ENCODE measurements at regions not wholly inside any gene's neighbourhood (a gene's known extent, or its start where the extent isn't known, plus 50 kb on each side); places are given as distances from the start of the nearest gene placed in this dataset.

DNA sequence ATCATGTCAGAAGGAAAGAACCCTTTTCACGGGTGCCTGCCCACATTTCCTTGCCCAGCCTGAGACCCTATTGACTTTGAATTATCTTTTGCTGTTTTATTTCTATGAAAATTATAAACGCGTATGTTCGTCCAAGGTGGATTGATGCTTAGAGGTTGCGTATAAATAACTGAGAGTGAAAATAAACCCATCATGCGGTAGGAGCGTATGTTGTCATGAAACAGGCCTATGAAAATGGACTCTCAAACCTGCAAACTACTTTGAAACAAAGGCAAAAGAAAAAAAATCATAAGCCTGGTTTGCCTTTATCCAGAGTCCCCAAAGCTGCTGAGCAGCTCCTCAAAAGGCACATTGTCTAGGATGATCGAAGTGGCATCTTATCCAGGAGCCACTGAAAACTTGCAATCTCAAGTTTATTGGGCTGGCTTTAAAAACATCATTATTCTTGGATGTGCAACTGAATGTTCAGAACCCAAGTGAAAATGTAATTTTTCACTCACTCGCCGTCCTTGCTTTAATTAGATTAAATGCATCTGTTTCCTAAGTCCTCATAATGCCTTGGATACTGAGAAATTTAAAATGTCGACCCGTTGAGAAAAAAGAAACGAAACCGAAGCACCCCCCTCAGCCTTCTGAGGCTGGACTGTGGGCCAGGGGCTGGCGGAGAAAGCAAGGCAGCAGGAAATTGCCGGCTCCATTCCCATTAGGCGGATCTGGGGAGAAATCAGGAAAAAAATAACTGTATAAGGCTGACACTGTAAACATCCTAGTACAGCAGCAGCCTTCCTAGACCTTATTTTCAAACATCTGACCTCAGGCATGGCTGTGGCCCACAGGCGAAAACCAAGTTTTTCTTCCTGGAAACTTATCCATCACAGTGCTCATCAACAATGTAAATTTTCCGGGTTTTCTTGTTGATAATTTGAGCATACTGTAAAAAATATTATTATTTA, 82.9 kb upstream of the PPARA start:
- no peak for DNase-seq

DNA sequence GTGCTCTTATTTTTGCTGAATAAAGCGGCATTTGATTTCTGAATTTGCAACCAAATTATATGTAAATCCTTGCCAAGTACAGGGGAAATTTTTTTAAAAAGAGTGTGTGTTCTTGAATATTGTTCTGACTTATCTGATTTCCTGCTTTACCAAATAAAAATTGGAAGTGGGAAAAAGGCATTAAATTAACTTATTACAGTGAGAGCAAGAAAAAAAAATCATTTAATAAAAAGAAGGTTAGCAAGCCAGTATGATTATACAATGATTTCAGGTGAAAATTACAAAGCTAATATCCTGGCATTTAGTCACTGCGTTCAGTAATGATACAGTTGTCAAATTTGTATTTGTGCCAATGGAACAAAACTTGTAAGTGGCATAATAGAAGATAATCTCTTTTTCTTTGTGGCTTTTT, 82.1 kb upstream of the PPARA start:
- no peak for DNase-seq

DNA sequence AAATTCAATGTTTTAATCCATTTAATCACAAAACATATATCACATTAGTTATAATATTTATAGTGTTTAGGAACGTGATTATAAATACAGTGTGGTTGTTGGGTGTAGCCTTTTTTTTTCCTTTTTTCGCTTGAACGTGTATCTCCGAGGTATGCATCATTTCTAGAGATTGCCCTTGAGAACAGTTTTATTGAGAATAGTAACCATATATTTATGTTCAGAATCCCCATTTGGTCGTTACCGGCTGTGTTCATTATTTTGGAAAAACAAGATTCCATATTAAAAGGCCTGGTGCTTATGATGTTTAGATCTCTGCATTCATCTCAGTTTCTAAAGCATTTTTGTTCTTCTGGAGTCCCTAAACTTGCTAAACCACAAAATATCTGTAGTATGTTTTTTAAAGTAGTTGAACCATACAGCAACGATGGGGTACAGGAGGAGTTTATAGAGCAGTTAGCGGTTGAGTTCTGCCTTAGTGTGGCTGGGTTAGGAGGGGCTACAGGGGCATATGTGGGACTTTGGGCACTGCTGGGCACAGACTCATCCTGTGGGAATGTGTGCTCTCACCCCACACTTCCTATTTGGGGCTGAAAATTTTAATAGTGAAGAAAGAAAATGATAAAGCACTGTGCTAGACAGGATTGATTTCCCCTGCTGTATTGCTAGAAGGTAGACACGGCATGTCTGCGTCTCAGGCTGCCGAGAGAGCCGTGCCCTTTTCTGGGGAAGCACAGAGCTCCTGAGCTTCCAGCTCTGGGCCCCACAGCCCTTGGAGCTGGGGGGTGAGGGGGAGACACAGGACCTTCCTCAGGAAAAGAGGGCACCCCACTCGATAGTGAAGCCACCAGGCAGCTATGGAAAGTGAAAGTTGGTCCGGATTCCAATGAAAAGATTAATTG, 81.5 kb upstream of the PPARA start:
- DNase-seq, result no peak

DNA sequence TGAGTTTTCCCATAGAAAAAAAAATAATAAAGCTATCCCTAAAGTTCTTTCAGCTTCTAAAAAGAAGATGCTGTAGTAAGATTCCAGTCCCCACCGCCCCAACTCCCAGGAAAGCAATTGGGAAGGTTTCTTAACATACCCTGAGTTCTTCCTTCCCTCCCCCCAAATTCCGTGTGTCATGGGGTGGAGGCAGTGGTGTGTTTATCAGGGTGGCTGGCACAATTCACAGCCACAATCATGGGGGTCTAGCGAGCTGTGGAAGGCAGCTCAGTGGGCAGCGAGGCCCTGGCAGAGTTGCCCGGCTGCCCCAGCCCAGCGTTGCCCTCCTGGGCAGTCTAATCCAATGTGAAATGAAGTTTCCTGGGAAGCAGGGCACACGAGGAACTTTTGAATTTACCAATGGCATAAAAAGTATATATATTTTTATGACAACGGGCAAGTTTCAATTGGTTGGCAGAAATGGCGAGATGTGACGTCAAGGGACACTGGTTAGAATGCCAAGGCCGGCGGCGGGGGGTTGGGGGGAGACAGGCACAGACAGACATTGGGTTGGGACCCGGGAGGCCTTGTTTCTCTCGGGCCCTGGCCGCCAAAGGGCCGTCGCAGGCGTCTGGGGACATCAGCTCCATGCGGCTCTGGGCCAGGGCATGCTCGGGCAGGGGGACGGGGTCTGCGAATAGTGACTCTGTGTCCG, 80.7 kb upstream of the PPARA start:
- DNase-seq, result peak; percentile 94 to 95

DNA sequence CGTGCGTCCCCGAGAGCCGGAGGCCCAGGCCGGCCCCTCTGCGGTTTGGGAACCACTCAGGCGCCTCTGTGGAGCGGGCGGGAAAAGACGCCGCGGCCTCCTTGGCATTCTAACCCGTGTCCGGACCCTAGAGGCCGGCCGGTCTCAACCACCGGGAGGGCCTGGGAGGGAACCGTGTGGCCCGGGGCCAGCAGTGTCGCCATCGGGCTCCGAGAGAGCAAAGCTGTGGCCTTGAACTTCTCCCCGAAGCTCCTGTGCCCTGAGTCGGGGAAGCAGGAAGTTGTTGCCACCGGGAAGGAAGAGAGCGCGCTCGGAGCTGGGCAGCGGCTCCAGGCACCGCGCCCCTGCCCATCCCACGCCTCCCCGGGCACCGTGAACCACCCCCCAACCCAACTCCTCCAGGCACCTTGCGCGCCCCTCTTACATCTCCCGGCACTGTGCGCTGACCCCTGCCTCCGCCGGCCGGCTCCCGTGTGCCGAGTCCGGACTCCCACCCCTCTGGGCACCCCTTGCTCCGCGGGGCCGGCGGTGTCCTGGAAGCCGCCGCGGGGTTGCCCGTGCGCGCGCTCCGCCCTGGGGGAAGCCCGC, 80.0 kb upstream of the PPARA start:
- DNase-seq, result no peak

DNA sequence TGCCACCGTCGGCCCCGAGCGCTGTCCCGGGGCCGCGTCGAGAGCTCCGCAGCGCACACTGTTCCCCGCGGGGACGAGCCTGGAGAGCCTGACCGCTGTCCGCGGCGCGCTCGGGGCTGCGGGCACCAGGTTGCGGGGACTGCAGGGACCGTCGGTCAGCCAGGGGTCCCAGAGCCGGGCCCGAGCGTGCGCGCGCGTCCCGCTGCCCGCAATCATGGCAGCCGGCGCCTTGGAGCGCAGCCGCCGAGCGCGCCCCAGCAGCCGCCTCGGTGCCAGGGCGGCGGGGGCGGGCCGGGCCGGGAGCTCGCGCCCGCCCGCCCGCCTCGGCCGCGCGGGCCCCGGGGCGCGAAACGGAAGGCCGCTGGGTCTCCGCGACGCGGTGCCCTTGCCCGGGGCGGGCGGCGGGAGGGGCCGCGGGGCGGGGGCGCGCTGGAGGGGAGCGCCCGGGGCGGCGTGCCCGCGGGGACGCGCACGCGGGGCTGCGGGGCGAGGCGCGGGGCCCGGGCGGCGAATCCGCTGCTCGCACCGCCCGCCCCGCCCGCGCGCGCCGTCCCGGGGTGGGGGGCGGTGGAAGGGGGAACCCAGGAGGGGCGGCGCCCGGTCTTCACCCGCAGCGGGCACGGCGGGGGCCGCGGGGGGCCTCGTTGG, 79.4 kb upstream of the PPARA start:
- peak in 1 of 2 experiments; percentile 93 for DNase-seq

DNA sequence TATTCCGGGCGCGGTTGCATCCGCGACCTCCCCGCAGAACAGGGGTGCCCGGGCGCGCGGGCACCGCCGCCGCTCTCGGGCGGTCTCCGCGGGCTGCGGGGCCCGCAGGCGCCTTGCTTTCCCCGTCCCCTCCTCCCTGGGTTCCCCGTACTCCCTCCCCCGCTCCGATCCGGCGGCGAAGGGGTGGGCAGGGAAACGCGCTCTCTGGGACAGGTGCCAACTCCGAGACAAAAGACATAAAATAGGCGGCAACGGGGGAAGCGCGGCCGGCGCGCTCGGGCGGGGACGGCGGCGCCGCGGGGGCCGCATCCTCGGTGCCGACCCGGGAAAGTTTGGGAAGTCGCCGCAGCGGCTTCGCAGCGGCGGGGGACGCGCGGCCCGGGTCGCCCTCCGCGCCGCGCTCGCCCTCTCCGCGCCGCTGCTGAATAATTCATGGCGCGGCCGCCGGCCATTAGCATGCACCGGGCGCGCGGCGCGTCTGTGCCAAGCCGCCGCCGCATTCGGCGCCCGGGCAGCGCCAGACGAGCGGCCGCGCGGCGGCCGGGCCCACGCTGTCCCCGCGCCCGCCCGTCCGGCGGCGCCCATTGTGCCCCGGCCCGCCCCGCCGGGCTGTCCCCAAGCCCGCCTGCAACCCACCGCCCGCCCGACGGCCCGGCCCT, 78.7 kb upstream of the PPARA start:
- peak; percentile 88 to 94 for DNase-seq

DNA sequence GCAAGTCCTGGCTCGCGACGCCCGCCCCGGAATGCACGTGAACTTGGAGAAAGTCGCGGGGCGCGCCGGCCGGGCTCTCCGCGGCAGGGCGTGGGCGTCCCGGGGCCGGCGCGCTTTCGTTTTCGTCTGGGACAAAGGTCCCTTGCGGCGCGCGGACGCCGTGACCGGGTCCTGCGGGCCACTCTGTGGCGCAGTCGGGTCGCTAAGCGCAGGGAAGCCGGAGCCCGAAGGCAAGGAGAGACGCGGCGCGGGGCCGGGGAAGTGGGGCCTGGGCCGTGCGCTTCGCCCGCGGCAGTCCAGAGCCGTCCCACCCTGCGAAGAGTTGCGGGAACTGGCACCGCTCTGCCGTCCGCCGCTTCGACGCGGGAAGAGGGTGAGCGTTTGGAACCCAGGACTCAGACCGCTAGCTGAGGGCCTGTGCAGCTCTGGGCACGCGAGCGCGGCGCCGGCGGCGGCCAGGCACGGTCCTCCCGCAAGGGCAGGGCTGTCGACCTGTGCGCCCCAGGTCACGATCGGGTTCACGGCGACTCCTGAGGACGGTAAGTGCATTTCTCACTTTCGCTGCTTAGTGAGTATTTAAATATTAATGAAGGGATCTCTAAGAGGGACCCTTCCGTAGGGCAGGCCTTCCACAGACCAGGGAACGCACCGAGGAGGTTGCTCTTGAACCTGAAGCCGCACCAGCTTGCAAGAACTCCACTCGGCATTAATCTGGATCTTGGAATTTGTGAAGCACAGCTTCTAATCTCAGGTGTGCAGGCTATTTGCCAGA, 78.0 kb upstream of the PPARA start:
- DNase-seq, result no peak

DNA sequence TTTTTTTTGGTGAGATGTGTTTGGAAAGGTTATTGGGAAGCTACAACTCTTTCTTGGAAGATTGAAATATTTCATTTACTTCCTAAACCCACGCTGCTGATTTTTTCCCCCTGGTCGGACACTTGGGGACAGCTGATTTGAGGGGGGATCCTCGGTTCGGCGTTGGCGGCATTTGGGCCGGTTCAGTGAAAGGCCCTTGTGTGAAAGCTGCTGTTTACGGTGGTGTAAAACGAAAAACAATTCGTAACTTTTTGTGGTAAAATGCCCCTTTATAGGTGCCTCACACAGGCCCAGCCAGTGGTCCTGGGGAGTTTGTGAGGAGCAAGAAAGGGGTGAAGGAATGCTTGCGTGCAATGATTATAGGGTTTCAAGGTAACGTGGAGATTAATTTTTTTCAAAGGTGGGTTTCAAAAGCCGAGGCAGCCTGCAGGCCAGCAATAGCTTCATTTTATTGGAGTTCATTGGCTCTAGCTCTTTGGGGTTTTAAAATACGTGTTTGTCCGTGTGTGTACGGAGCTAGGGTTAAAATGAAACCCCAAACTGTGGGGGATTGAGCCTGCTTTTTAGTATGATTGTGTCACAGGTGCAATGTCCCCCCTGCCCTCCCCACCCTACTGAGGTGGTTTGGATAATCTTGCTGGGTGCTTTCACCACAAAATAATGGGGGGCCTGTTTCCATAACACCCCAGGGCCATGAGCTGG, 77.2 kb upstream of the PPARA start:
- no peak for DNase-seq

DNA sequence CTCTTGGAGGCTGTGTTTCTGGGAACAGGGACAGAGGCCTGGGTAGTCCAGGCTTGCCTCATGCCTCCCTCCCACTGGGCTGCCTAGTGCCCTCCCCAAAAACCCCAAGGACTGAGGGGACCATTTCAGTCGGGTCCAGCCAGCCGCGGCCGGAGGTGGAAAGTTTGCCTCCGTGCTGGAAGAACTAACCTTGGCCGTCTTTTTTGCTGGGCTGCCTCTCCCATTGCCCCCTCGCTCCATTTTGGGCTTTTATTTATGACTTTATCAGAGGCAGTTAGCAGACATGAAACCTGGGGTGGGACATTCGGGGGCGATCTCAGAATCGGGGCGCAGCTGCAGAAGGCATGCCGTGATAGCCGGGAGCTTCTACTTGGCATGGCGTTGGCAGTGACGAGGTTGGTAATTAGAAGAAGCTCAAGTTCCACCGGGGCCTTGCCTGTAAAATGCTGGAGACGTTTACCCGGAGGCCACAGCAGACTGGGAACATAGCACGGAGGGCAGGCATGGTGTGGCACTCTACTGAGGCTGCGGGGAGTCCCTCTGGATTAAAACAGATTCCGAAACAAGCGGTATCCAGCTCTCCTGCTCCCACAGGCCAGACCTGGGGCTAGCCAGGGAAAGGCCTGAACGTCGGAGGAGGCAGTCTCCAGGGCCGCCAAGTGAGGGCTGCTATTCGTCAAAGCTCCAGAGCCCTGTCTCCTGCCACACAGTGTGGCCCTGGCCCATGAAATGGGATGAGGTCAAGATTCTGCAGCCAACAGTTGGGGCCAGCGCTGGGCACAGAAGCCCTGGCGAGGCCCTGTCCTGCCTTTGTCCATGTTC, 76.4 kb upstream of the PPARA start:
- no peak for DNase-seq

DNA sequence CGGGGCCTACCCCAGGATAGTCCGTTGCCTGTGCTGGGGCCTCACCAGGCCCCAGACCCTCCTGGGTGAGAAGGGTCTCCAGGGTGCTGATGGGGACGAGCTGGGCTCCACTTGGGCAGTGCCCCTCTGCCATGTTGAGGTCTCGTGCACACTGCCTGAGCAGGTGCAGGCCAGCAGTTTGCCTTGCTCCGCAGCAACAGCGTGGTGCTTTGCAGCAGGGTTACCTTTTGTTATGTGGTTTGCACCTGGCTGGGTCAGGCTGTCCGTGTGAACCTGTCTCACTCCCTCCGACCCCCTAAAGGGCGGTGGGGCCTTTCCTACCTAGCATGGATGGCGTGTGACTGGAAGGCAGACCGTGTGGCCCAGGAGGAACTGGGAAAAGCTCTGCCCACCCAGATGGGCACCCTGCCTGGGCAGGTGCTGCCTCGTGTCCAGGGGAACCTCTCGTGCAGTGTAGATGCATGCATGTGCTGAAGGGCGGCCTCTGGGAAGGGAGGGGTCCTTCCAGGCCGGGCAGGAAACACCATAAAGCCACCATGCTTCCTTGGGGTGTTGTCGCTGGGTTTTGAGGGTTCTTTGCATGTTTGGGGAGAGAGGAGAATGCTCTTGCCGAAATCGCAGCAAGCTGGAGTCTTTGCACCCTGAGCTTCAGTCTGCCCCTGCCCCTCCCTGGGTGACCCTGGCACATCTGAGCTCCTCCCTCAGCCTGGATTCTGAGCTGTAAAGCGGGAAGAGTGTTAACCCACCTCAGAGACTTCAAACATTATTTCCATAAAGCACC, 75.4 kb upstream of the PPARA start:
- DNase-seq, result no peak

DNA sequence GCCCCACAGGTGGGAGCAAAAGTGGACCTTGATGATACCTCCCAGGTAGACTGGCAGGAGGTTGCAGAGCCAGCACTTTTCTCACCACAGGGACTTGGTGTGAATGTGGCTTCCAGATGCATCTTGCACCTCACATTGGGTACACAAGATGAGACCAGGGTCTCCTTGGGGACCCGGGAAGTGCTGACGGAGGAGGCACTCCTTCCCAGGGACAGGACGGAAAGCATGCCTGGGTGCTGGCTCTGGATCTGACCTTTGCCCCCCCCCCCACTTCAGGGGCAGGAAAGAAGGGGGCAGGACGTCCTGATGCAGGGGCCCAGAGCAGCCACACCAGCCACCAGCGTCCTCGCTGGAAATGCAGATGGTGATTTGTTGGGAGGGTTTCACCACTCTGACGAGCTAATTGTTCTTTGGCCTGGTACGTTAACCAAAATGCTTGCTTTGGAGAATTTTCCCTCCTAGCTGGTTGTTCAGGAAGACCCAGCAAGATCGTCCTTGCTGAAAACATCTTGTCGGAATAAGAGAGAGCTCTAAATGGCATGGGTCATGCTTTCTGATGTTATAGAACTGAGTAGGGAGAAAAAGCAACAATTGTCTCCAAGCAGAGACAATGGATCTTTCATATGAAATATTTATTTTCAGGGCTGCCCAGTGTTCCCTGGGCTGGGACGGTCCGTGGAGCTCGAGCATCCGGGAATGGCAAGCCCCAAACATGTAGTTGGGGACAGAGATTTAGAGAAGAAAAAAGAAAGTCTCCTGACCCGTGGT, 74.4 kb upstream of the PPARA start:
- no peak for DNase-seq

DNA sequence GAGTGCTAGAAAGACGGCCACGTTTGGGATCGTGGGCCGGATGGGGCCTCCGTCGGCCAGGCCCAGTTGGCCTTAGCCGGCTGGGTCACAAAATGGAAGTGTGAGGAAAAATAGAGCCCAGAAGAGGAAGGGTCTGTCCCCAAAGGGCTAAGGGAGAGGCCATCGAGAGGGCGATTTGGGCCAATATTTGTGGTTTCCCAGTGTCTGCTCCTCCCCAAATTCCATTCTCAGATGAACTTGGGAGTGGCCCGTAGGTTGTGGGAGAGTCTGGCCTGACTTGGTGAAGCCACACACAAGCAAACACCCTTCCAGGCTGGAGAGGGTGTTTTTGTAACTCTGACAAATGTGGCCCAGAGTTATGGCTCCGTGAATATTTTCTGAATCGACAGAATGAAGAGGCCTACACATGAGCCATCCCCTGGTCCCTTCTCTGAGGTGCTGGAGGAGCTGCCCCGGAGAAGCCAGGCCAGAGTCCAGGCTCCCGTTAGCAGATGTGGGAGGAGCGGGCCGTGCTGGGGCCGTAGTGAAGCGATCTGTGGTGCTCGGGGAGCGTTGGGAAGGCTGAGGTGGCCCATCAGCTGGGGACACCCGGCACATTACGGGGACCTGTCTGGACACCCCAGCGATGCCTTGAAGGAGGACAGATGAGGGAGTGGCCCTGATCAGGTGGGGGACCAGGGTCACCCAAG, 73.5 kb upstream of the PPARA start:
- no peak for DNase-seq

DNA sequence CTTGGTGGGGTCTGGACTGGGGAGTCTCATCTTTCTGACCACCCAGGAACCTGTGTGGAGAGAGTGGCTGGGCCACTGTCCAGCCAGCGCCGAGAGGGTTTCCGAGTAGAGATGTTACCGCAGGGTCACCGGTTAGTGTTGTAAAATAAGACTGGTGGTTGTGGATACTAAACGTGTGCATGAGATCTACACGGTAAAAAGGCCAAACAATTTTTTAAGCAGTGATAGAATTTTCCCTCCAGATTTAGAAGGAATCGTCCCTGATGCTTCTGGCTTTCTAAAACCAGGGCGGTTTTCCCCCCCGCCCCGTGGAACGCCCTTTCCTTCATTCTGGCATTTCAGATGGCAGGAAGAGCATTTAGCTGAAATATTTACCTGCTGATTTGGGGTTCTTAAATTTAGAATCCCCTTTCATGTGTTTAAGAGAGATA, 72.6 kb upstream of the PPARA start:
- DNase-seq, result no peak

DNA sequence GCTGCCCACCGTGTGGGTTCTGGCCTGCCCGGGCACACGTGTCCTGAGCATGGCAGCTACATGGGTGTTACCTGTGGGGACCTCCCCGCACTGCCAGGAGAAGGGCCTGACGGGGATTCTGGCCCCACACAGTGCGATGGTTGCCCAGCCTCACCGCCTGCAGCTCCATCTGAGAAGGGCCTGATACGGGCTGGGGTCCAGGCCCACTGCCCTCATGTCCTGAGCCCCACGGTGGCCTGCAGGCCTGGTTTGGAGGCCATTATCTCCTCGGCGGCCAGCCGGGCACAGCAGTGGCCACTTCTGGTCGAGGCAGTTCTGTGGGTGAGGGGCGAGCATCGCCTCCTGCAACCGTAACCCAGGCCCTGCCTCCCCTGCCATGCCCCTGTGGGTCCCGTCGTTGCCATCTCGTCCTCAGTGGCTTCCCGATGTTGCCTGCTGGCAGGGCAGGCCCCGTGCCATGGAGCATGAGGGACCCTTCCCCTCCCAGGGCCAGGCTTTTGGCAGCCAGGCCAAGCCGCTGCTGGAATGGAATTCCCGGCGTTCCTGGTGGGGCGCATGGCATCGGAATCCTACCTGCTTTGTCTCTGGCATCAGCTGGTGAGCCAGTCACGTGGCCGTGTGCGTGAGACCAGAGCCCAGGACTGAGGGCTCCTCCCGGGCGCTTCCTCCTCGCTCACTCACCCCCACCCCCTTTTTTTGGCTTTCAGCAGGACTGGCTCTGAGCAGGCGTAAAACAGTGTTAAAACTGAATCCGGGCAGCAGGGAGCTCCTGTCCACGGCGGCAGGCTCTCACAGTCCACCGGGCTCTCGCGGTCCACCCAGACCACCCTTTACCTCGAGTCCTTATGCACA, 71.9 kb upstream of the PPARA start:
- DNase-seq, result peak in 1 of 2 experiments; percentile 87

Data from NCI-H446 (cell line).